SU-DHL-6 (cell line): ENCODE measurements at regions not wholly inside any gene's neighbourhood (a gene's known extent, or its start where the extent isn't known, plus 50 kb on each side); places are given as distances from the start of the nearest gene placed in this dataset.

Experiments used
- H2AFZ ChIP-seq: fragments of 200-600 bp; sonication (generic); 2 replicates; pipeline ENCODE4 v1.6.1; 2014; ENCODE audit warnings: low read depth, mild to moderate bottlenecking, moderate library complexity, mixed read lengths, antibody characterized with exemption, low read length; ENCODE audit not compliant: severe bottlenecking
- H3F3A ChIP-seq: fragments of 200-600 bp; shearing (Covaris generic); 2 replicates; pipeline ENCODE4 v1.6.0; 2016; ENCODE audit warnings: antibody characterized with exemption, mild to moderate bottlenecking; ENCODE audit not compliant: insufficient read depth
- H3K27ac ChIP-seq: fragments of 200-600 bp; sonication (generic); 2 replicates; pipeline ENCODE4 v1.5.1; 2016; ENCODE audit warnings: low read depth, mild to moderate bottlenecking, low read length, moderate library complexity, mixed read lengths
- H3K27me3 ChIP-seq: fragments of 200-600 bp; sonication (generic), shearing (Covaris generic); 2 replicates; pipeline ENCODE4 v1.6.0; 2014; ENCODE audit warnings: mild to moderate bottlenecking, low read length
- H3K36me3 ChIP-seq: fragments of 200-600 bp; sonication (generic); 2 replicates; pipeline ENCODE4 v1.6.1; 2014; ENCODE audit warnings: mild to moderate bottlenecking, low read length, mixed read lengths
- H3K4me2 ChIP-seq: fragments of 300-600, 200-600 bp; shearing (Covaris generic), sonication (generic); 2 replicates; pipeline ENCODE4 v1.6.0; 2014; ENCODE audit warnings: low read length, low read depth, mild to moderate bottlenecking; ENCODE audit not compliant: poor library complexity, severe bottlenecking
- H3K4me3 ChIP-seq: fragments of 200-600 bp; sonication (generic); 2 replicates; pipeline ENCODE4 v1.5.1; 2014; ENCODE audit warnings: antibody characterized with exemption, low read length, mild to moderate bottlenecking, mixed read lengths; ENCODE audit not compliant: insufficient read depth, poor library complexity, severe bottlenecking
- H3K79me2 ChIP-seq: fragments of 200-600 bp; sonication (generic); 2 replicates; pipeline ENCODE4 v1.6.1; 2014; ENCODE audit warnings: mild to moderate bottlenecking, low read length, moderate library complexity; ENCODE audit not compliant: insufficient read depth
- H3K9ac ChIP-seq: fragments of 200-600 bp; sonication (generic); 2 replicates; pipeline ENCODE4 v1.7.0; 2014; ENCODE audit warnings: mild to moderate bottlenecking, low read length
- H3K9me2 ChIP-seq: fragments of 200-600 bp; sonication (generic); replicated peaks from 2 replicates; pipeline ENCODE4 v1.6.1; 2014; ENCODE audit warnings: low read length; ENCODE audit not compliant: insufficient read depth
- H3K9me3 ChIP-seq: fragments of 200-600 bp; sonication (generic); 2 replicates; pipeline ENCODE4 v1.6.1; 2014; ENCODE audit warnings: low read length, mixed read lengths; ENCODE audit not compliant: insufficient read depth
- H4K20me1 ChIP-seq: fragments of 200-600 bp; sonication (generic); 2 replicates; pipeline ENCODE4 v1.6.1; 2014; ENCODE audit warnings: low read depth, mild to moderate bottlenecking, antibody characterized with exemption, low read length, moderate library complexity, mixed read lengths
- EZH2phosphoT487 ChIP-seq: fragments of 200-600 bp; sonication (generic), shearing (Covaris generic); conservative IDR thresholded peaks from 2 replicates; pipeline ENCODE4 v1.6.1; 2018; ENCODE audit warnings: mild to moderate bottlenecking, antibody characterized with exemption, low read length, moderate library complexity, mixed read lengths
- TF ChIP-seq, protein P1 (sequence below): fragments of 200-600 bp; sonication (generic); IDR thresholded peaks from one replicate; pipeline ENCODE4 v1.5.1; 2017; ENCODE audit warnings: antibody characterized with exemption, mild to moderate bottlenecking, low read length, moderate library complexity; ENCODE audit not compliant: insufficient read depth, poor library complexity, severe bottlenecking

- TF ChIP-seq, protein P1, sequence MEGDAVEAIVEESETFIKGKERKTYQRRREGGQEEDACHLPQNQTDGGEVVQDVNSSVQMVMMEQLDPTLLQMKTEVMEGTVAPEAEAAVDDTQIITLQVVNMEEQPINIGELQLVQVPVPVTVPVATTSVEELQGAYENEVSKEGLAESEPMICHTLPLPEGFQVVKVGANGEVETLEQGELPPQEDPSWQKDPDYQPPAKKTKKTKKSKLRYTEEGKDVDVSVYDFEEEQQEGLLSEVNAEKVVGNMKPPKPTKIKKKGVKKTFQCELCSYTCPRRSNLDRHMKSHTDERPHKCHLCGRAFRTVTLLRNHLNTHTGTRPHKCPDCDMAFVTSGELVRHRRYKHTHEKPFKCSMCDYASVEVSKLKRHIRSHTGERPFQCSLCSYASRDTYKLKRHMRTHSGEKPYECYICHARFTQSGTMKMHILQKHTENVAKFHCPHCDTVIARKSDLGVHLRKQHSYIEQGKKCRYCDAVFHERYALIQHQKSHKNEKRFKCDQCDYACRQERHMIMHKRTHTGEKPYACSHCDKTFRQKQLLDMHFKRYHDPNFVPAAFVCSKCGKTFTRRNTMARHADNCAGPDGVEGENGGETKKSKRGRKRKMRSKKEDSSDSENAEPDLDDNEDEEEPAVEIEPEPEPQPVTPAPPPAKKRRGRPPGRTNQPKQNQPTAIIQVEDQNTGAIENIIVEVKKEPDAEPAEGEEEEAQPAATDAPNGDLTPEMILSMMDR, result no peak
- no peak for TF ChIP-seq EZH2phosphoT487
- Histone ChIP-seq H3K9me3 (no peaks in the 10 kb centered on the region; the same call in 1 of the 2 replicates), H3K36me3 (no peaks in the 10 kb centered on the region), H3K9ac (no peak overlapping the region), H2AFZ (no peak overlapping the region), H3K4me3 (no peak overlapping the region), H3K27ac (no peak overlapping the region), H3K27me3 (no peaks in the 10 kb centered on the region), H3K9me2 (no peaks in the 10 kb centered on the region), H3K79me2 (no peaks in the 10 kb centered on the region), H3K4me2 (no peak overlapping the region), H4K20me1 (no peaks in the 10 kb centered on the region), H3F3A (no peaks in the 10 kb centered on the region)
Observed at GRCh38 chr17:12222392-12222791, 201.7 kb downstream of the MAP2K4 start.

- no peak overlapping the region for H3K27ac ChIP-seq
- no peaks in the 10 kb centered on the region for H3K9me2 ChIP-seq
- H3K9me3 ChIP-seq, result no peaks in the 10 kb centered on the region
- no peak overlapping the region for H2AFZ ChIP-seq
- H3K27me3 ChIP-seq, result no peaks in the 10 kb centered on the region
- H3K4me3 ChIP-seq, result no peak overlapping the region
- no peaks in the 10 kb centered on the region for H4K20me1 ChIP-seq
- H3K36me3 ChIP-seq, result no peaks in the 10 kb centered on the region
- no peak overlapping the region for H3K4me2 ChIP-seq
- TF ChIP-seq, protein P1, result no peak
- no peak for TF ChIP-seq EZH2phosphoT487
- no peaks in the 10 kb centered on the region for H3K79me2 ChIP-seq
- no peak overlapping the region for H3K9ac ChIP-seq
- no peaks in the 10 kb centered on the region for H3F3A ChIP-seq
Observed at GRCh38 chr17:12227547-12227946, 206.9 kb downstream of the MAP2K4 start.

DNA sequence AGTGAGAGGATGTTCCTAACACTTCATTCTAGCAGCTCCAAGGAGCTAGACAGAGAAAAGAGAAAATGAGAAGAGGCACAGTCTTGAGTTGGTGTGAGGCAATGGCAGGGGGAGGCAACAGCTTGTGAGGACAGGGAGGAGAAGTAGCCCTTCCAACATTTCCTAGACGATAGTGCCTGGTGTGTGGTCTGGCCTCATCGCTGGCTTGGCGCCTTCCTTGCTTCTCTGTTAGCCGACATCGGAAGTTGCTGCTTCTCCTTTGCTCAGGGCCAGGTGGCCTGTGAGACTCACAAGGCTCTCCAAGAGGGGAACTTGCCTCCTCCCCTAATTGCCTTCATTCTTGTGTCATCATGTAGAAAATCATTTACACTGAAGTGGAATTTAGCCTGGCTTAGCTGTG lies 208.7 kb downstream of the MAP2K4 start:
- H3F3A ChIP-seq, result no peaks in the 10 kb centered on the region
- H3K36me3 ChIP-seq, result no peaks in the 10 kb centered on the region
- TF ChIP-seq, protein P1, result no peak
- TF ChIP-seq EZH2phosphoT487, result no peak
- H2AFZ ChIP-seq, result no peak overlapping the region
- no peaks in the 10 kb centered on the region for H4K20me1 ChIP-seq
- no peaks in the 10 kb centered on the region for H3K27me3 ChIP-seq
- no peaks in the 10 kb centered on the region for H3K9me3 ChIP-seq
- H3K4me3 ChIP-seq, result no peak overlapping the region
- no peak overlapping the region for H3K27ac ChIP-seq
- no peaks in the 10 kb centered on the region for H3K9me2 ChIP-seq
- H3K79me2 ChIP-seq, result no peaks in the 10 kb centered on the region
- no peak overlapping the region for H3K9ac ChIP-seq
- H3K4me2 ChIP-seq, result no peak overlapping the region
